CD4-positive, alpha-beta T cell (primary cell): ENCODE measurements at regions not wholly inside any gene's neighbourhood (a gene's known extent, or its start where the extent isn't known, plus 50 kb on each side); places are given as distances from the start of the nearest gene placed in this dataset.

Source experiments
- ATAC-seq: fragments of 200-7000 bp; cut with Tn5 transposase; one replicate; pipeline ENCODE4 v1.10.0; 2022; ENCODE audit warnings: mild to moderate bottlenecking; ENCODE audit not compliant: poor library complexity
- CTCF ChIA-PET: fragments of 350-600 bp; sonication (Branson Sonifier 250); formaldehyde crosslinking; loops from one replicate; lab custom pipeline; 2021; ENCODE audit warnings: antibody characterized with exemption, inconsistent platforms; lab: Charles Lee
- POLR2A ChIA-PET: fragments of 350-600 bp; sonication (Branson Sonifier 250); formaldehyde crosslinking; loops from one replicate; lab custom pipeline; 2021; ENCODE audit warnings: antibody characterized with exemption, inconsistent platforms; lab: Charles Lee
- DNase-seq, 14 experiments: peaks; one replicate each; pipeline ENCODE4 v3.0.0-alpha.2; 2013 to 2020; ENCODE audit warnings: mixed read lengths in 2 of 14
- H3K27ac ChIP-seq, 2 donors: one replicate each; pipeline versions ENCODE4 v1.5.1 to v1.7.0; 2013; ENCODE audit warnings: low read length in 2 of 2, low read depth in 1 of 2, mild to moderate bottlenecking in 1 of 2
- H3K27me3 ChIP-seq, 2 experiments: 1 replicate in 1 of 2; 2 replicates in 1 of 2; pipeline versions ENCODE4 v1.6.1 to v1.7.0; 2013; ENCODE audit warnings: low read length in 2 of 2, control low read depth in 1 of 2, mild to moderate bottlenecking in 1 of 2, moderate library complexity in 1 of 2; ENCODE audit not compliant: insufficient read depth in 2 of 2, control insufficient read depth in 1 of 2
- H3K36me3 ChIP-seq: one replicate; pipeline ENCODE4 v1.6.1; 2013; ENCODE audit warnings: low read length, control low read depth; ENCODE audit not compliant: insufficient read depth
- H3K4me1 ChIP-seq: one replicate; pipeline ENCODE4 v1.6.1; 2013; ENCODE audit warnings: low read length, control low read depth; ENCODE audit not compliant: insufficient read depth
- H3K4me3 ChIP-seq: one replicate; pipeline ENCODE4 v1.5.1; 2013; ENCODE audit warnings: mild to moderate bottlenecking, low read length, moderate library complexity
- H3K9me3 ChIP-seq, 2 experiments: 1 replicate in 1 of 2; 2 replicates in 1 of 2; pipeline versions ENCODE4 v1.6.1 to v1.7.0; 2013; ENCODE audit warnings: low read length in 2 of 2, mild to moderate bottlenecking in 2 of 2, control low read depth in 1 of 2, moderate library complexity in 1 of 2; ENCODE audit not compliant: control insufficient read depth in 1 of 2, insufficient read depth in 1 of 2
- H3K27ac Mint-ChIP-seq: one replicate; pipeline ENCODE4 v1.8.0; 2020; ENCODE audit warnings: mixed read lengths
- H3K27me3 Mint-ChIP-seq: one replicate; pipeline ENCODE4 v1.8.0; 2021; ENCODE audit warnings: mixed read lengths
- H3K36me3 Mint-ChIP-seq: one replicate; pipeline ENCODE4 v1.8.0; 2021; ENCODE audit warnings: low read depth, mixed read lengths
- H3K4me1 Mint-ChIP-seq: one replicate; pipeline ENCODE4 v1.8.0; 2021; ENCODE audit warnings: low read depth, mixed read lengths
- H3K4me3 Mint-ChIP-seq: one replicate; pipeline ENCODE4 v1.8.0; 2020; ENCODE audit warnings: mild to moderate bottlenecking, mixed read lengths
- H3K9me3 Mint-ChIP-seq: one replicate; pipeline ENCODE4 v1.8.0; 2020; ENCODE audit warnings: mixed read lengths
- CTCF ChIP-seq: fragments of 200-600 bp; IDR thresholded peaks from one replicate; pipeline ENCODE4 v1.8.0; 2022; ENCODE audit warnings: antibody characterized with exemption, mild to moderate bottlenecking
- intact Hi-C, 2 experiments: fragments of 100-400 bp; cut with DNase I in 1 of 2; cut with micrococcal nuclease in 1 of 2; formaldehyde crosslinking; loops; one replicate each; pipeline versions ENCODE4 v1.15.1 to v1.9.0; 2023 to 2025; cut with DNase I, micrococcal nuclease

- POLR2A ChIA-PET: no interaction called here
- peaks cover 0 to 2% of the 10 kb centered on the region in 2 experiments for H3K9me3 ChIP-seq
- Mint-ChIP-seq H3K27me3 (no peaks in the 10 kb centered on the region), H3K27ac (no peak overlapping the region), H3K9me3 (peaks cover 7% of the 10 kb centered on the region), H3K4me3 (no peak overlapping the region), H3K36me3 (no peaks in the 10 kb centered on the region), H3K4me1 (no peaks in the 10 kb centered on the region)
- no peak overlapping the region for H3K4me3 ChIP-seq
- CTCF ChIA-PET: no interaction called here
- no peak for DNase-seq
- intact Hi-C loops: no loop called here
- no peaks in the 10 kb centered on the region for H3K36me3 ChIP-seq
- ATAC-seq: no peak
- no peaks in the 10 kb centered on the region for H3K4me1 ChIP-seq
- H3K27ac ChIP-seq: no peak overlapping the region
- no peaks in the 10 kb centered on the region for H3K27me3 ChIP-seq
- TF ChIP-seq CTCF: no peak
These were observed 295.8 kb downstream of the IPO8 start for GRCh38 chr12:30399859-30400258.

GRCh38 chr12:30396576-30396975 lies 299.1 kb downstream of the IPO8 start:
- no peak overlapping the region for H3K4me3 Mint-ChIP-seq

GRCh38 chr12:30395190-30395589 lies 300.5 kb downstream of the IPO8 start:
- H3K27ac ChIP-seq: no peak overlapping the region
- CTCF ChIA-PET: no interaction called here
- no peak overlapping the region for H3K4me3 Mint-ChIP-seq
- H3K4me1 ChIP-seq: no peaks in the 10 kb centered on the region
- H3K4me1 Mint-ChIP-seq: no peaks in the 10 kb centered on the region
- no peaks in the 10 kb centered on the region for H3K36me3 ChIP-seq
- H3K27ac Mint-ChIP-seq: no peak overlapping the region
- H3K27me3 Mint-ChIP-seq: no peaks in the 10 kb centered on the region
- TF ChIP-seq CTCF: no peak
- DNase-seq (no peak), ATAC-seq (no peak)
- POLR2A ChIA-PET: no interaction called here
- no peaks in the 10 kb centered on the region for H3K9me3 ChIP-seq
- peaks cover 2% of the 10 kb centered on the region for H3K9me3 Mint-ChIP-seq
- no peaks in the 10 kb centered on the region for H3K27me3 ChIP-seq
- H3K4me3 ChIP-seq: no peak overlapping the region
- intact Hi-C loops: no loop called here
- no peaks in the 10 kb centered on the region for H3K36me3 Mint-ChIP-seq

More at GRCh38 chr12:30396576-30396975, 299.1 kb downstream of the IPO8 start:
- ChIA-PET POLR2A (no interaction called here), CTCF (no interaction called here)
- Mint-ChIP-seq H3K36me3 (no peaks in the 10 kb centered on the region), H3K27ac (no peak overlapping the region), H3K4me1 (no peaks in the 10 kb centered on the region), H3K27me3 (no peaks in the 10 kb centered on the region), H3K9me3 (peaks cover 2% of the 10 kb centered on the region)
- H3K4me3 ChIP-seq: no peak overlapping the region
- no peak for TF ChIP-seq CTCF
- no peaks in the 10 kb centered on the region for H3K27me3 ChIP-seq
- intact Hi-C loops: no loop called here
- no peaks in the 10 kb centered on the region for H3K36me3 ChIP-seq
- ATAC-seq: no peak
- H3K27ac ChIP-seq: no peak overlapping the region
- H3K9me3 ChIP-seq: no peaks in the 10 kb centered on the region
- no peak for DNase-seq
- no peaks in the 10 kb centered on the region for H3K4me1 ChIP-seq
